Endothelial cell (in vitro differentiated cells): ENCODE measurements at regions not wholly inside any gene's neighbourhood (a gene's known extent, or its start where the extent isn't known, plus 50 kb on each side); places are given as distances from the start of the nearest gene placed in this dataset.

ENCODE experiments used
- DNase-seq: peaks from one replicate; pipeline ENCODE4 v3.0.0; 2021; ENCODE audit warnings: low spot score
- H3K27ac Mint-ChIP-seq: one replicate; pipeline ENCODE4 v1.8.0; 2021; ENCODE audit warnings: mixed read lengths, inconsistent platforms; ENCODE audit not compliant: unreplicated experiment
- H3K27me3 Mint-ChIP-seq: one replicate; pipeline ENCODE4 v1.8.0; 2021; ENCODE audit warnings: mild to moderate bottlenecking, moderate library complexity, mixed read lengths, inconsistent platforms; ENCODE audit not compliant: unreplicated experiment
- H3K36me3 Mint-ChIP-seq: one replicate; pipeline ENCODE4 v1.8.0; 2021; ENCODE audit warnings: mild to moderate bottlenecking, low read depth, mixed read lengths, inconsistent platforms; ENCODE audit not compliant: unreplicated experiment
- H3K4me1 Mint-ChIP-seq: one replicate; pipeline ENCODE4 v1.8.0; 2021; ENCODE audit warnings: mild to moderate bottlenecking, mixed read lengths, inconsistent platforms; ENCODE audit not compliant: unreplicated experiment
- H3K4me3 Mint-ChIP-seq: one replicate; pipeline ENCODE4 v1.8.0; 2021; ENCODE audit warnings: mild to moderate bottlenecking, mixed read lengths, inconsistent platforms; ENCODE audit not compliant: unreplicated experiment
- H3K9me3 Mint-ChIP-seq: one replicate; pipeline ENCODE4 v1.8.0; 2021; ENCODE audit warnings: mixed read lengths, inconsistent platforms; ENCODE audit not compliant: unreplicated experiment
- TF ChIP-seq, protein P1 (sequence below): fragments of 200-600 bp; sonication (generic); IDR thresholded peaks from one replicate; pipeline ENCODE4 v1.5.0; 2021; ENCODE audit warnings: antibody characterized with exemption; ENCODE audit not compliant: unreplicated experiment

DNA sequence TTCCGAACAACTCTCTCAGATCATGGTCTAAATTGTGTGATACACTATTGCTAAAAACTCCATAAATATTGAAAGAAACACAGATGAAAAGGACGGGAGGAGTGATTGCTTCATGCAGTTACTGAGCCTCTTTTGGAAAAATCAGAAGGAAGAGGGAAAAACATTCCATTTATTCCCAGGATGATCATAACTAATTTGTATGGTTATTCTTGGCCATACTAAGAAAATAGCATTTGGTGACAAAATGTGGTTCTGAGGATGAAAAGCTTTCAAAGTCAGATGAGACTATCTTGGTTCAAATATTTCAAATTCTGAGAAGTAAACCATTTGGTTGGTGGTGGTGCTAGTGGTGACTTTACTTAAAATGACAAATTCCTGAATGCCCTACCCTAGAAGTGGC lies 305.4 kb upstream of the LDB2 start:
- TF ChIP-seq, protein P1, sequence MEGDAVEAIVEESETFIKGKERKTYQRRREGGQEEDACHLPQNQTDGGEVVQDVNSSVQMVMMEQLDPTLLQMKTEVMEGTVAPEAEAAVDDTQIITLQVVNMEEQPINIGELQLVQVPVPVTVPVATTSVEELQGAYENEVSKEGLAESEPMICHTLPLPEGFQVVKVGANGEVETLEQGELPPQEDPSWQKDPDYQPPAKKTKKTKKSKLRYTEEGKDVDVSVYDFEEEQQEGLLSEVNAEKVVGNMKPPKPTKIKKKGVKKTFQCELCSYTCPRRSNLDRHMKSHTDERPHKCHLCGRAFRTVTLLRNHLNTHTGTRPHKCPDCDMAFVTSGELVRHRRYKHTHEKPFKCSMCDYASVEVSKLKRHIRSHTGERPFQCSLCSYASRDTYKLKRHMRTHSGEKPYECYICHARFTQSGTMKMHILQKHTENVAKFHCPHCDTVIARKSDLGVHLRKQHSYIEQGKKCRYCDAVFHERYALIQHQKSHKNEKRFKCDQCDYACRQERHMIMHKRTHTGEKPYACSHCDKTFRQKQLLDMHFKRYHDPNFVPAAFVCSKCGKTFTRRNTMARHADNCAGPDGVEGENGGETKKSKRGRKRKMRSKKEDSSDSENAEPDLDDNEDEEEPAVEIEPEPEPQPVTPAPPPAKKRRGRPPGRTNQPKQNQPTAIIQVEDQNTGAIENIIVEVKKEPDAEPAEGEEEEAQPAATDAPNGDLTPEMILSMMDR = no peak
- Mint-ChIP-seq H3K9me3 (no peaks in the 10 kb centered on the region), H3K4me3 (no peak overlapping the region), H3K27me3 (peaks cover 1% of the 10 kb centered on the region), H3K36me3 (no peaks in the 10 kb centered on the region), H3K4me1 (no peaks in the 10 kb centered on the region), H3K27ac (no peak overlapping the region)
- DNase-seq = no peak

DNA sequence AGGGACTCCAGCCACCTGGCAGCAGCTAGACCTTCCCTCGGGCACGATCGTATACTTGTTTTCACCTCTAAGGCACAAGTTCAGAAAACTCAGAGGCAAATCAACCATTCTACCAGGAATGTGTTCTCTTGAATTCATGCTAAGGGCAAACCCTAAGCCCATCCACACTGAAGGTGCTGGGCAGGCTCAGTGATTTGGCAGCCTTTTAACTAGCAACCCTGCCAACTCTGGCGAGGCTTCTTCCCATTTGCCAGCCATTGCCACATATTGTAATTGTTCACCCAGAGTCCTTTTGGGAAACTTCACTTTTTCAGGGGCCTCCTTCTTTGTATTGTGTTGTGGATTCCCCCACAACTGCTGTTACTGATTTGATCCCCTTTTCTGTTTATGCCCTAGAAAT lies 298.6 kb upstream of the LDB2 start:
- no peak overlapping the region for H3K27ac Mint-ChIP-seq
- TF ChIP-seq, protein P1 = no peak
- no peak overlapping the region for H3K4me3 Mint-ChIP-seq
- H3K36me3 Mint-ChIP-seq = no peaks in the 10 kb centered on the region
- H3K27me3 Mint-ChIP-seq = peaks cover 2% of the 10 kb centered on the region
- H3K4me1 Mint-ChIP-seq = no peaks in the 10 kb centered on the region
- DNase-seq = no peak
- H3K9me3 Mint-ChIP-seq = no peaks in the 10 kb centered on the region

DNA sequence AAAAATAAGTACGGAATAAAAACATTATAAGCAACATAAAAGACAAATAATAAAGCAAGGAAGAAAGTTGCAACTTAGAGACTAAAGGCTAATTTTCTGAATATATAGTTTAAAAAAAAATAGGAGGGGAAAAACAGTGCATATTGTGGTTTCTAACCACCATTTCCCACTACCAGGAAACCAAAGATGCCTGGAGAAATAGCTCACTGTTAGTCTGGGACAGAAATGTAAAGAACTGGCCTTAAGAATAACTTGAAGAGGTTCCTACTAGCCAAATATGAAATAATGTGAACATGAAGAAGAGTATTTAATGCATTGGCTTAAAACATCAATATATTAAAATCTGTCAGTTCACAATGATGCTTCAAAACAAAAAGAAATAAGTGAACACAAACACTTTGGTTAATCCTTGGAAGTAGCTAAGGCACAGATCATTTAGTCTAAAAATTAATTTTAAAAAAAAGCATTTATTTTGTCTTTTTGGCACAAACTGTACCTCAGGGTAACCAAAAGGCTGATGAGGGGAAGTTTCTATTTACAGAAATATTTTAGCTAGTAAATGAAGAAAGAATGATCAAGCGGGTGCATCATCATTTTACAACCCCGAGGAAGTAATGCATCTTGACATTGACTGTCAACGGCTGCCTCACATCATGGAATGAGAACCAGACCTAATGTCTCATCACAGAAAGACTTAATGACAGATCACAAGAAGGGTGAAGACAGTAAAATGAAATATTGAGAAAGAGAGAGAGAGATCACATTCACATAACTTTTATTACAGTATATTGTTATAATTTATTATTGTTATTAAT lies 297.2 kb upstream of the LDB2 start:
- H3K27ac Mint-ChIP-seq = no peak overlapping the region
- H3K36me3 Mint-ChIP-seq = no peaks in the 10 kb centered on the region
- no peaks in the 10 kb centered on the region for H3K9me3 Mint-ChIP-seq
- no peak for DNase-seq
- H3K4me1 Mint-ChIP-seq = no peaks in the 10 kb centered on the region
- TF ChIP-seq, protein P1 = no peak
- no peak overlapping the region for H3K4me3 Mint-ChIP-seq
- H3K27me3 Mint-ChIP-seq = peaks cover 2% of the 10 kb centered on the region

DNA sequence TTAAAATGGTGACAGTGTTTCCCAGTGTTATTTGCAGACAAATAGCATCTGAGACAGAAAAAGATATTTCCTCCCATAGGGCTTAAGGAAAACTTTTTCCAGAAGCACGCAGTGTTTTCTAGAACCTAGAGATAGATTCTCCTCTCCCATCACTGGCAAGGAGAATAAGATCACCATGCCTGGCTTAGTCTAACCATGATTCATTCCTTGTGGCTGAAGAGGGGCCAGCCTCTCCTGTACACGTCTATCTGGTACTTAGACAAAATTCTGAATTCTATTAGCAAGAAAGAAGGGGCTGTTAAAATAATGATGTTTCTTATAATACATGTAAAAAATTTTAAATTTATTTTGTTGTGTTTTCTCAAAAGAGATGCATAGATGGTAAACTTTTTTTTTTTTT lies 296.1 kb upstream of the LDB2 start:
- peaks cover 2% of the 10 kb centered on the region for H3K27me3 Mint-ChIP-seq
- H3K9me3 Mint-ChIP-seq = peaks cover 4% of the 10 kb centered on the region
- H3K27ac Mint-ChIP-seq = no peak overlapping the region
- no peaks in the 10 kb centered on the region for H3K4me1 Mint-ChIP-seq
- TF ChIP-seq, protein P1 = no peak
- H3K4me3 Mint-ChIP-seq = no peak overlapping the region
- no peaks in the 10 kb centered on the region for H3K36me3 Mint-ChIP-seq
- DNase-seq = no peak

DNA sequence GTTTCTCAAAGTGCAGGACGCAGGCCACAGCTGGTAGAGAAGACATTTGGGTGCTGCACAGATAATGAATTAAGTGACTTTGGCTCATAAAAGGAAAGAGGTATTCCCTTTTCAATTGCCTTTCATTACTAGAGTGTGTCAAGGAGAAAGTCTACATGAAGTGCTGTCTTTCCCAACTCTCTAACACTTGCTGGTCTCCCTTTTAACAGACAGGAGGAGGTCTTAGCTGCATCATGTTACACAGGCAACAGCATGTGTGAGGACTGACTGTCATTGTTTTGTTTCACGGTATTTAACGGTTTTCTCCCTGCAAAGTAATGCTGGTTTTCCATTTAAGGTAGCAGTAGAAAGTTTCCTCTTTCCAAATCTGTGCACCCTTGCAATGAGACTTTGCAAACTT lies 291.3 kb upstream of the LDB2 start:
- Mint-ChIP-seq H3K4me3 (no peak overlapping the region), H3K27ac (no peak overlapping the region), H3K9me3 (peaks cover 4% of the 10 kb centered on the region), H3K27me3 (no peaks in the 10 kb centered on the region), H3K4me1 (no peaks in the 10 kb centered on the region), H3K36me3 (no peaks in the 10 kb centered on the region)
- TF ChIP-seq, protein P1 = no peak
- no peak for DNase-seq
